Kidney (tissue), 13 donors: ENCODE measurements at regions not wholly inside any gene's neighbourhood (a gene's known extent, or its start where the extent isn't known, plus 50 kb on each side); places are given as distances from the start of the nearest gene placed in this dataset.

ENCODE experiments used
- DNase-seq, 5 donors: peaks; one replicate each; pipeline ENCODE4 v3.0.0-alpha.2; 2013 to 2020
- FAIRE-seq: peaks from 2 replicates; lab custom pipeline; 2012; peaks lifted over from hg19 to GRCh38; lab: Jason Lieb, UNC
- H3K27ac ChIP-seq, 2 donors: one replicate each; pipeline ENCODE4 v1.7.0; 2013; ENCODE audit warnings: low read depth in 2 of 2, low read length in 2 of 2, inconsistent platforms in 1 of 2
- H3K27me3 ChIP-seq: one replicate; pipeline ENCODE4 v1.7.1; 2013; ENCODE audit warnings: low read length, inconsistent platforms; ENCODE audit not compliant: control insufficient read depth, insufficient read depth
- H3K36me3 ChIP-seq, 3 donors: one replicate each; pipeline versions ENCODE4 v1.7.0 to v1.7.1; 2013; ENCODE audit warnings: low read length in 3 of 3, control low read depth in 1 of 3, inconsistent platforms in 1 of 3; ENCODE audit not compliant: insufficient read depth in 3 of 3, control insufficient read depth in 2 of 3
- H3K4me1 ChIP-seq, 3 donors: one replicate each; pipeline versions ENCODE4 v1.7.0 to v1.7.1; 2013; ENCODE audit warnings: low read length in 3 of 3, inconsistent platforms in 1 of 3, low read depth in 1 of 3; ENCODE audit not compliant: control insufficient read depth in 2 of 3, insufficient read depth in 2 of 3
- H3K4me3 ChIP-seq, 3 donors: one replicate each; pipeline versions ENCODE4 v1.7.0 to v1.8.1; 2013; ENCODE audit warnings: low read length in 3 of 3, control low read depth in 1 of 3, inconsistent platforms in 1 of 3
- H3K9ac ChIP-seq, 3 donors: one replicate each; pipeline versions ENCODE4 v1.7.0 to v1.7.1; 2013; ENCODE audit warnings: low read length in 3 of 3, control low read depth in 1 of 3, inconsistent platforms in 1 of 3
- H3K9me3 ChIP-seq, 3 donors: one replicate each; pipeline versions ENCODE4 v1.7.0 to v1.7.1; 2013; ENCODE audit warnings: low read length in 3 of 3, control low read depth in 1 of 3, inconsistent platforms in 1 of 3; ENCODE audit not compliant: control insufficient read depth in 2 of 3, insufficient read depth in 1 of 3
- CTCF ChIP-seq: IDR thresholded peaks from 3 replicates; pipeline ENCODE4 v1.5.1; 2012; ENCODE audit warnings: mild to moderate bottlenecking, moderate library complexity, borderline replicate concordance; ENCODE audit not compliant: insufficient read depth; ENCODE audit errors: extremely low read depth
- intact Hi-C: fragments of 100-400 bp; cut with DNase I; formaldehyde crosslinking; loops from one replicate; pipeline ENCODE4 v1.11.1; 2022
- donor health status: control.
- donor health status: control.
- donor health status: control.
- donor health status: control.
- donor health status: control.
- donor health status: DM: yes; HTN: yes; CAD: no.
- donor health status: Normal renal cell carcinoma (clear cell type).

GRCh38 chr9:115212832-115213231, 94.9 kb upstream of the TNC start:
- Histone ChIP-seq H3K9ac (no peak overlapping the region), H3K9me3 (no peaks in the 10 kb centered on the region), H3K36me3 (no peaks in the 10 kb centered on the region), H3K27me3 (no peaks in the 10 kb centered on the region), H3K4me1 (no peaks in the 10 kb centered on the region), H3K27ac (no peak overlapping the region), H3K4me3 (no peak overlapping the region)
- intact Hi-C loops: no loop called here
- no peak for DNase-seq
- no peak for FAIRE-seq
- TF ChIP-seq CTCF: no peak

DNA sequence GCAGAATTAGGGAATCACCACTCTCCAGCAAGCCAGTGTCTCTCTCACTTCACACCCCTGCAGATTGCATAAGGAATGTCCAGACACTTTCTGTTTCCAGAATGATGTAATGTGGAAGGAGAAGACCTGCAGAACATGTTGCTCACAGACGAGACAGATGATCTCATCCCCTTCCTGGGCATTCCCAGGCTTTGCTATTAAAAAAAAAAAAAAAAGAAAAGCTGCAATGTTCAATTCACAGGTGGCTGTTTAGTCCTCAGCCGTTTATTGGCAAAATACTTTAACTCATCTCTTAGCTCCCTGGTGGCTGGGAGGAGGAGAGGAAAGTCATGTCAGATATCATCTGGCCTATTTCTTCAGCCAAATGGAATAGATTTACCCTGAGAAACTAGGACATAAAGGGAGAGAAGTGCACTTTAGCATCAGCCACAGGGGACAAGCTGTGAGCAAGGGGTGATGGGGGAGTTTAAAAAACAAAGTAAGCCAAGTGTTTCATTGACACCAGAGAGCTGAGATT, 95.9 kb upstream of the TNC start:
- DNase-seq: peak in 1 of 5 donors; percentile 40
- H3K4me1 ChIP-seq: no peaks in the 10 kb centered on the region
- no peak for TF ChIP-seq CTCF
- H3K9me3 ChIP-seq: no peaks in the 10 kb centered on the region
- H3K27ac ChIP-seq: no peak overlapping the region
- no peak overlapping the region for H3K9ac ChIP-seq
- H3K4me3 ChIP-seq: no peak overlapping the region
- no peak for FAIRE-seq
- H3K27me3 ChIP-seq: no peaks in the 10 kb centered on the region
- intact Hi-C loops: no loop called here
- no peaks in the 10 kb centered on the region for H3K36me3 ChIP-seq

GRCh38 chr9:115216873-115217272, 98.9 kb upstream of the TNC start:
- H3K27me3 ChIP-seq: no peaks in the 10 kb centered on the region
- no peak for DNase-seq
- H3K36me3 ChIP-seq: no peaks in the 10 kb centered on the region
- FAIRE-seq: no peak
- H3K4me3 ChIP-seq: no peak overlapping the region
- intact Hi-C loops: no loop called here
- no peak overlapping the region for H3K27ac ChIP-seq
- no peaks in the 10 kb centered on the region for H3K9me3 ChIP-seq
- H3K4me1 ChIP-seq: no peaks in the 10 kb centered on the region
- no peak overlapping the region for H3K9ac ChIP-seq
- no peak for TF ChIP-seq CTCF

- H3K4me3 ChIP-seq: no peak overlapping the region
- no peaks in the 10 kb centered on the region for H3K27me3 ChIP-seq
- DNase-seq: peak in 1 of 5 donors; percentile 66
- intact Hi-C loops: no loop called here
- TF ChIP-seq CTCF: no peak
- FAIRE-seq: no peak
- H3K27ac ChIP-seq: no peak overlapping the region
- no peaks in the 10 kb centered on the region for H3K4me1 ChIP-seq
- H3K36me3 ChIP-seq: no peaks in the 10 kb centered on the region
- no peaks in the 10 kb centered on the region for H3K9me3 ChIP-seq
- no peak overlapping the region for H3K9ac ChIP-seq
Observed at GRCh38 chr9:115220319-115221005, 102.5 kb upstream of the TNC start.
